Hepatocyte (in vitro differentiated cells): ENCODE measurements at regions not wholly inside any gene's neighbourhood (a gene's known extent, or its start where the extent isn't known, plus 50 kb on each side); places are given as distances from the start of the nearest gene placed in this dataset.

Source experiments
- DNase-seq: peaks from one replicate; pipeline ENCODE4 v3.0.0-alpha.2; 2016; ENCODE audit warnings: low spot score
- H2AFZ ChIP-seq: fragments of 200-600 bp; sonication (generic); 2 replicates; pipeline ENCODE4 v1.6.0; 2016; ENCODE audit warnings: antibody characterized with exemption, mild to moderate bottlenecking
- H3K27ac ChIP-seq: fragments of 200-600 bp; sonication (generic); 2 replicates; pipeline ENCODE4 v1.5.1; 2016; ENCODE audit warnings: mild to moderate bottlenecking
- H3K27me3 ChIP-seq: fragments of 200-600 bp; sonication (generic); 2 replicates; pipeline ENCODE4 v1.6.1; 2016
- H3K36me3 ChIP-seq: fragments of 200-600 bp; sonication (generic); replicated peaks from 2 replicates; pipeline ENCODE4 v1.5.1; 2016; ENCODE audit warnings: low read depth; ENCODE audit not compliant: insufficient read depth
- H3K4me1 ChIP-seq: fragments of 200-600 bp; sonication (generic); 2 replicates; pipeline ENCODE4 v1.5.1; 2016; ENCODE audit warnings: mild to moderate bottlenecking, moderate library complexity; ENCODE audit not compliant: insufficient read depth
- H3K4me2 ChIP-seq: fragments of 200-600 bp; sonication (generic); 2 replicates; pipeline ENCODE4 v1.6.0; 2016
- H3K4me3 ChIP-seq: fragments of 200-600 bp; sonication (generic); 2 replicates; pipeline ENCODE4 v1.5.1; 2016; ENCODE audit warnings: mild to moderate bottlenecking
- H3K79me2 ChIP-seq: fragments of 200-600 bp; sonication (generic); 2 replicates; pipeline ENCODE4 v1.6.0; 2017; ENCODE audit warnings: mild to moderate bottlenecking
- H3K9me2 ChIP-seq: fragments of 200-600 bp; sonication (generic); replicated peaks from 2 replicates; pipeline ENCODE4 v1.6.0; 2017; ENCODE audit warnings: mild to moderate bottlenecking; ENCODE audit not compliant: insufficient read depth
- H3K9me3 ChIP-seq: fragments of 200-600 bp; sonication (generic); 2 replicates; pipeline ENCODE4 v1.5.1; 2016; ENCODE audit warnings: low read depth, mild to moderate bottlenecking
- H4K20me1 ChIP-seq: fragments of 200-600 bp; sonication (generic); 2 replicates; pipeline ENCODE4 v1.6.0; 2016; ENCODE audit warnings: mild to moderate bottlenecking; ENCODE audit not compliant: insufficient read depth, poor library complexity, severe bottlenecking
- EZH2 ChIP-seq: fragments of 200-600 bp; sonication (generic); IDR thresholded peaks from 2 replicates; pipeline ENCODE4 v1.6.1; 2016; ENCODE audit warnings: antibody characterized with exemption, mild to moderate bottlenecking, borderline replicate concordance
- EZH2phosphoT487 ChIP-seq: fragments of 200-600 bp; sonication (generic); IDR thresholded peaks from one replicate; pipeline ENCODE4 v1.6.1; 2018; ENCODE audit warnings: antibody characterized with exemption, mild to moderate bottlenecking, low read depth, moderate library complexity; ENCODE audit not compliant: unreplicated experiment, severe bottlenecking
- WGBS: methylation state at CpG from one replicate; pipeline ENCODE4 v1.1.6; 2016; ENCODE audit warnings: low lambda C conversion rate; ENCODE audit errors: missing lambda C conversion rate; 5-methylcytosine and 5-hydroxymethylcytosine counted together
- TF ChIP-seq, protein P1 (sequence below): fragments of 200-600 bp; sonication (generic); IDR thresholded peaks from 2 replicates; pipeline ENCODE4 v1.5.1; 2016; ENCODE audit warnings: antibody characterized with exemption, mild to moderate bottlenecking; ENCODE audit not compliant: poor library complexity

DNA sequence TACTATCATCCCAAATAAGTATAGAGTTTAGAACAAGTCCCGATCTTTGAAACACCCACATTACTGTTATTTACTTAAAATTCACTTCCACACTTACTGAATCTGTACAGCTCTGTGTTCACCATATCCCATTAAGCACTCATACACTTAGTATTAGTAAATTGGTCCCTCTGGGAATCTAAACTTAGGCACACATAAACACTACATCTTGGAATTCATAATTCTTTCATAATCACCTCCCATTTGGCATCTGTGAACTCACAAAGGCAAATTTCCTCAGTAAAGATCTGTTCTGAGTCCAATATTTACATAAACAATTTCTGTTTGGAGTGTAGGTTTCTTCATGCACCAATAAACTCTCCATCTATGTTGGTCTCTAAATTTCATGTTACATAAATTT lies 52.6 kb upstream of the PPARGC1A start:
- Histone ChIP-seq H3K27ac (no peak overlapping the region), H3K4me3 (no peak overlapping the region), H3K4me1 (no peaks in the 10 kb centered on the region), H3K27me3 (no peaks in the 10 kb centered on the region), H3K36me3 (no peaks in the 10 kb centered on the region), H4K20me1 (no peaks in the 10 kb centered on the region), H3K9me2 (no peaks in the 10 kb centered on the region), H3K79me2 (no peaks in the 10 kb centered on the region), H3K9me3 (no peaks in the 10 kb centered on the region), H3K4me2 (no peak overlapping the region), H2AFZ (no peak overlapping the region)
- no peak for DNase-seq
- TF ChIP-seq EZH2 (no peak), EZH2phosphoT487 (no peak)
- TF ChIP-seq, protein P1, sequence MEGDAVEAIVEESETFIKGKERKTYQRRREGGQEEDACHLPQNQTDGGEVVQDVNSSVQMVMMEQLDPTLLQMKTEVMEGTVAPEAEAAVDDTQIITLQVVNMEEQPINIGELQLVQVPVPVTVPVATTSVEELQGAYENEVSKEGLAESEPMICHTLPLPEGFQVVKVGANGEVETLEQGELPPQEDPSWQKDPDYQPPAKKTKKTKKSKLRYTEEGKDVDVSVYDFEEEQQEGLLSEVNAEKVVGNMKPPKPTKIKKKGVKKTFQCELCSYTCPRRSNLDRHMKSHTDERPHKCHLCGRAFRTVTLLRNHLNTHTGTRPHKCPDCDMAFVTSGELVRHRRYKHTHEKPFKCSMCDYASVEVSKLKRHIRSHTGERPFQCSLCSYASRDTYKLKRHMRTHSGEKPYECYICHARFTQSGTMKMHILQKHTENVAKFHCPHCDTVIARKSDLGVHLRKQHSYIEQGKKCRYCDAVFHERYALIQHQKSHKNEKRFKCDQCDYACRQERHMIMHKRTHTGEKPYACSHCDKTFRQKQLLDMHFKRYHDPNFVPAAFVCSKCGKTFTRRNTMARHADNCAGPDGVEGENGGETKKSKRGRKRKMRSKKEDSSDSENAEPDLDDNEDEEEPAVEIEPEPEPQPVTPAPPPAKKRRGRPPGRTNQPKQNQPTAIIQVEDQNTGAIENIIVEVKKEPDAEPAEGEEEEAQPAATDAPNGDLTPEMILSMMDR: no peak
- 74% methylated on average over 1 of the region's 1 CpG for WGBS
